ENCODE measurements at regions not wholly inside any gene's neighbourhood (a gene's known extent, or its start where the extent isn't known, plus 50 kb on each side); places are given as distances from the start of the nearest gene placed in this dataset.

DNA sequence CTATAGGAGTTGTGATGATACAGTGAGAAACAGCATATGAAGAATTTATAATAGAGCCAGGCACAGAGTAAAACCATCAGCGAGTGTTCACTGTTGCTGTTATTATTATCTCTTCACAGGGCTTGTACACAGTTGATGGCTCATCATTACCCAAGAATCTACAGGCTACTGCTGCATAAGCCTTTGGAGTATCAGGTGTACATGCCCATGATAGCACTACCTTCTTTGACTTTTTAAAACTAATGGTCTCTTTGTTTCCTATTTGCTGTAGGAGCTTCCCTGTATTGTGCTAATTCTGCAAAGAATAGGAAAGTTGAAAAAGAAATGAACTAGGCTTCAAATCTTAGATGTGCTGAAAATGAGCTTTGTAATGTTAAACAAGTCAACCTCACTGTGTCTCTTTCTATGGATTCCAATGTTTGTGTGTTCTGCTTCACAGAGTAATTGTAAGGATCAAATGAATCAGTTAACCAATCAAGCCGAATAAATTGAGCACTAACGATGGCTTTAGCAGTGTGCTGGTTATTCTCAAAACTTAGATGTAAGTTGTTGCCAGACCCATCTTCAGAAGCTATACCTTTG, 138.8 kb downstream of the TUSC7 start:
- no peak for DNase-seq (ENCODE audit: low spot score)

- no peak for DNase-seq (ENCODE audit: low spot score)
Observed at GRCh38 chr3:116849261-116849688, 139.7 kb downstream of the TUSC7 start.

- no peak for DNase-seq (ENCODE audit: low spot score)
Observed at GRCh38 chr3:116852803-116853202, 143.2 kb downstream of the TUSC7 start.

- DNase-seq (ENCODE audit: low spot score) = no peak
Observed at GRCh38 chr3:116863270-116863770, 153.7 kb downstream of the TUSC7 start.

- no peak for DNase-seq (ENCODE audit: low spot score)
Observed at GRCh38 chr3:116863822-116864589, 154.4 kb downstream of the TUSC7 start.

GRCh38 chr3:116864590-116864927, 155.0 kb downstream of the TUSC7 start:
- no peak for DNase-seq (ENCODE audit: low spot score)

- DNase-seq (ENCODE audit: low spot score) = no peak
Observed at GRCh38 chr3:116870379-116870778, 160.8 kb downstream of the TUSC7 start.

DNA sequence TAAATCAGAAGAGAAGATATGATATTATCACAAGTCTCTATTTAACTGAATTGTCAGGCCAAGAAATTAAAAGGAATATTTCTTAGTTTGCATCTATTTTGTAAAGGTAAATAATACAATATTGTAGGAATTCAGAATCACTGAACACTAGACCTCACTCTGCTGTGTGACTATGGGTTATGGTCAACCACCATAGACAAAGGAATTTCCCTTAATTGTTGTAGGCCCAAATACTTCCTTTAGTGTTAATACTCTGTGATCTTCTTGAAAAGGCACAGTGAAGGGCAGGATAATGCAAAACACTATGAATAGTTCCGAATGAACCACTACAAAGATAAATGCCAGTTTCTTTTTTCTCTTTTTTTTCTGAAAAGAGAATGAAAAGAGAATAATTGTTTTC, 162.3 kb downstream of the TUSC7 start:
- no peak for DNase-seq (ENCODE audit: low spot score)

GRCh38 chr3:116872688-116873087, 163.1 kb downstream of the TUSC7 start:
- DNase-seq (ENCODE audit: low spot score) = no peak

- no peak for DNase-seq (ENCODE audit: low spot score)
Observed at GRCh38 chr3:116873142-116873541, 163.6 kb downstream of the TUSC7 start.

DNA sequence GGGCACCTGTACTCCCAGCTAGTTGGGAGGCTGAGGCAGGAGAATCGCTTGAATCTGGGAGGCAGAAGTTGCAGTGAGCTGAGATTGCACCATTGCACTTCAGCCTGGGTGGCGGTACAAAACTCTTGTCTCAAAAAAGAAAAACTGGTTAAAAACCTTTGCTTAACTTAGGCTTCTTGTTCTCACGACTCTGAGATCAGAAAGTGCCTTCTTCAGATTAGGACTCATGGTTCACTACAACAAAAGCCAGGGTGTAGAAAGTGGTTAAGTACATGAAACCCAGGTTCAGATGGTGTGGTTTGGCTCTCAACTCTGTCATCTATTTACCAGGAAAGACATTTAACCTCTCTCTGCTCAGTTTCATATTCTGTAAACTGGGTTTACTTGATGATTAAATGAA, 168.4 kb downstream of the TUSC7 start:
- no peak for DNase-seq (ENCODE audit: low spot score)

- DNase-seq (ENCODE audit: low spot score) = no peak
Observed at GRCh38 chr3:116886202-116886893, 176.8 kb downstream of the TUSC7 start.

DNA sequence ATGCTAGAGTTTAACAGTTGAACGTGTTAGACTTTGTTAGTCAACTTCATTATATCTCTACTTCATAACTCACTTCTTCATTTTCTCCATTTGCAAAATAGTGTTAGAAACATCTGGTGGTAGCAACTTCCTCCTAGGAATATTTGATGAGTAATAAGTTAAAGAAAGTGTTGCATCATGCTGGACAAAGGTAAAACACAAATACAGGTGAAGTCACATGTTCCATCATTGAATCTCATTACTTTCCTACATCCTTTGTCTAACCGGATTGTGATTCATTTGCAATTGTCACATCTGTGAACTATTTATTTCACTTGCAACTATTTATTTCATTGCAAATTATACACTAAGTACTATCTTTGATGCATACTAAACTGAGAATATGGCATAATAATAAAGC, 186.5 kb downstream of the TUSC7 start:
- DNase-seq (ENCODE audit: low spot score) = no peak

DNA sequence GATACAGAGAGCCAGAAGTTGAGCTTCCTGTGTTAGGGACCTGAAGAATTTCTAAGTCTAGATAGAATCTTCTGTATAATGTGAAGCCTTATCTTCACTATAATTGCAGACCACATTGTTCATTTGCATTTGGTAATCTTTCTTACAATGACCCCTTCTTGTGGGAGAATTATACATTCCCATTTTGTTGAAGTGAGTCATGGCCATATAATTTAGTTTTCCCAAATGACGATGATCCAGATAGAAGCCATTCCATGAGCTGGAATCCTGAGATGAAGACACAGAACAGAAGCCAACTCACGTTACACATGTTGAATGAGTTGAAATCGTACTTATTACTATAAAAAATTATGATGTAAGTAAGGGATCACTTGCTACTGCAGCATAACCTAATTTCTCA, 187.8 kb downstream of the TUSC7 start:
- no peak for DNase-seq (ENCODE audit: low spot score)

DNA sequence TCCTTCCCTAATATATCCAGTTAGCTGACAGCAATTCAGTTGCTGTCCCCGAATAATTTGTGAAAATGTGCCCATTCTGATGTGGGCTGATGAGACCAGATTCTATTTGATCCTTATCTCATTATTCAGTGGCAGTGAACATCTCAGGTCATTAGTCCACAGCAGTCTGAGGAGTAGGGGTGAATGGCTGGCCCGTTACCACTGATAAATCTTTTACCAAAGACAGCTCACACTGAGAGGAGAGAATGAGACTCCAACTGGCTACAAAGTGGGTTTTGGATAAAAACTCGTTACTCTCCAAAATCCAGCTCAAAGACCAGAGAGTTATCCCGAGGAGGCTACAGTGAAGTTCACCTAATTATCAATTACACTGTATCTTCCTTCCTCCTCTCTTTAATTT, 189.7 kb downstream of the TUSC7 start:
- no peak for DNase-seq (ENCODE audit: low spot score)

DNA sequence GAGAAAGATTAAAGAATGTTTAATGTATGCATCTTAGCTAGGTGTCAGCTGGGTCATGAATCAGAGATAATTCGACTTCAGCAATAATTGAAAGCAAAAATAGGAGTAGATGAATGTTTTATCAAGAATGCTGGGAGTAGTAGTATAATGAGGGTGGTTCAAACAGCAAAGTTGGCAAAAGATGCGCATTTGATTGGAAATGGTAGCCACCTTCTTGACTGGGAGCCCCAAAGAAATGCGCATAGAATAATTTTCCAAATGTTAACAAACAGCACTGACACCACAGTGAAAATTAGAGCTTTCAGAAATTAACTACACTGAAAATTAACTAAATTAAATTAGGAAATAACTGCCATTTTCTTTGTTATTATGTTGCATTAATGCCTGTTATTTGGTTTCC, 195.8 kb downstream of the TUSC7 start:
- no peak for DNase-seq (ENCODE audit: low spot score)

DNA sequence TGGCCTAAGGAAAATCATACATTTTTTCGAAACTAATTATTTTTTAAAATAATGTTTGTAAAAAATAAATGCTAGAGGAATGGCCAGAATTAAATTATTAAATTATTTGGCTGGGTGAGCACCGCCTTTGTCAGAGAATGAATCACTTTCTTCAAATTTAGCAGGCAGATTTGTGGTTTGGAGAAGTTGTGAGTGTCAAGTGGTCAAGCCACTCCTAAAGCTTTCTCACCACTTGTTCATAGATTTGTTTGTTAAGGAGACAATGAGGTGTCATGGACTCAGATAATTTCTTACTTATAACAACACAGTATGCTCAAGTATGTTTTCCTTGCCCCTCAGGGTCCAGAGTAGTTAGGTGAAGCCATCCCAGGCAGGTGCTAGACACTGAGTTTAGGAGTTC, 196.2 kb downstream of the TUSC7 start:
- DNase-seq (ENCODE audit: low spot score) = no peak

GRCh38 chr3:116912116-116912515, 202.5 kb downstream of the TUSC7 start:
- no peak for DNase-seq (ENCODE audit: low spot score)

GRCh38 chr3:116914004-116914403, 204.4 kb downstream of the TUSC7 start:
- no peak for DNase-seq (ENCODE audit: low spot score)

DNA sequence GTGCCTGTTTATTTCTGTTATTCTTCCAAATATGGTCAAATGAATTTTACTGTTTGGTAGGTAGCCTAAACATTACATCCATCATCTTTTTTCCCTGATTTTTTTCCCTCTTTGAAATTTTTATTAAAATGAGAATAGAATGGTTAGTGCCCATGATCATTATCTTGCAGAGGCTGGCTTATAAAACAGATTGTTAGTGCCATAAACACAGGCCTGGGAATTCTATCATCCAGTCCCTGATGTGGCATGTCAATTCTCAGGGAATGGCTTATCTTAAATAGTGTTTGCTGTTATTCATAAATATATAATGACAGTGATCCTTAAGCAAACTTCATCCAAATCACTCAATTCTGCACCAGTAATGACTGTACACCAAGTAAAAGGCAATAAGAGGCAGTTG, 207.3 kb downstream of the TUSC7 start:
- DNase-seq (ENCODE audit: low spot score) = no peak

DNA sequence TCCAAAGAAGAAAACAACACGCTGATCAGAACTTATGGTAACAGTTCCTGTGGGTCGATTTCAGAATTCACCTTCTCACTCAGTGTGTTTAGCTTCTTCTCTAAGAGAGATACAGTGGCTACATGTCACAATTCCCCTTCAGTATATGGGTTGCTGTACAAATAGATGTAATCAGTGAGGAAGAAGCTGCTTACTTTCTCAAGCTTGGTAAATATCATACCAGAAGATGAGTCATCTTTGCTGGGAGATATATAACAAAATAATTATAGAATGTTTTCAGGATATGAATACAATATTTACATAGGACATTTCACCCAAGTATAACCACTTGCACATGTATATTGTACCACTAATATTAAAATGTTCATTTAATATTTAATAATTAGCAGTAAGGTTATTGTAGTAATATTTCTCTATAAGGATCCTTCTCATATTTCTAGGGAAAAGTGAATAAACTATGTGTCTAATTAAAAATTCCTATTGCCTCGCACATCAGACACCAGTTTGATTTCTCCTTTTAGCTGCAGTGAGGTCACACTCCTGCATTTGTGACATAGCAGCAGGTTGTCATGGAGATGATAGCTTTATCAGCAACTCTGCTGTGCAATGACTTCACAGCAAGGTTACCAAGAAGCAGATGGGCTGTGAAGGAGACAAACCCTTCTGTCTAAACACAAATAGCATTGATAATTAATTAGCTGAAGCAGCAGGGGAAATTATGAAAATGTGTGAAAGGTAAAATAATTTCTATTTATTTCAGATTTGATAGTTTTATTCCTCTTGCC, 211.4 kb downstream of the TUSC7 start:
- DNase-seq (ENCODE audit: low spot score) = no peak

DNA sequence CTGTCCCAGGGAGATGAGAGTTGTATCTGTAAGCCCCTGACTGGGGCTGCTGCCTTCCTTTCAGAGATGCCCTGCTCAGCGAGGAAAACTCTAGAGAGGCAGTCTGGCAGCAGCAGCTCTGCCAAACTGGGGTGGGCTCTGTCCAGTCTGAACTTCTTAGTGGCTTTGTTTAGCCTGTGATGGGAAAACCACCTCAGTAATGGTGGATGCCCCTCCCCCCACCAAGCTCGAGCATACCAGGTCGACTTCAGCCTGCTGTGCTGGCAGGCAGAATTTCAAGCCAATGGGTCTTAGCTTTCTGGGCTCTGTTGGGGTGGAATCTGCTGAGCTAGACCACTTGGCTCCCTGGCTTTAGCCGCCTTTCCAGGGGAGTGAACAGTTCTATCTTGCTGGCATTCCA, 218.3 kb downstream of the TUSC7 start:
- no peak for DNase-seq (ENCODE audit: low spot score)

Measured in hematopoietic multipotent progenitor cell treated with erythropoietin and hydrocortisone succinate and interleukin-3 and kit ligand, for 15 days (in vitro differentiated cells).